ENCODE measurements at regions not wholly inside any gene's neighbourhood (a gene's known extent, or its start where the extent isn't known, plus 50 kb on each side); places are given as distances from the start of the nearest gene placed in this dataset.

DNA sequence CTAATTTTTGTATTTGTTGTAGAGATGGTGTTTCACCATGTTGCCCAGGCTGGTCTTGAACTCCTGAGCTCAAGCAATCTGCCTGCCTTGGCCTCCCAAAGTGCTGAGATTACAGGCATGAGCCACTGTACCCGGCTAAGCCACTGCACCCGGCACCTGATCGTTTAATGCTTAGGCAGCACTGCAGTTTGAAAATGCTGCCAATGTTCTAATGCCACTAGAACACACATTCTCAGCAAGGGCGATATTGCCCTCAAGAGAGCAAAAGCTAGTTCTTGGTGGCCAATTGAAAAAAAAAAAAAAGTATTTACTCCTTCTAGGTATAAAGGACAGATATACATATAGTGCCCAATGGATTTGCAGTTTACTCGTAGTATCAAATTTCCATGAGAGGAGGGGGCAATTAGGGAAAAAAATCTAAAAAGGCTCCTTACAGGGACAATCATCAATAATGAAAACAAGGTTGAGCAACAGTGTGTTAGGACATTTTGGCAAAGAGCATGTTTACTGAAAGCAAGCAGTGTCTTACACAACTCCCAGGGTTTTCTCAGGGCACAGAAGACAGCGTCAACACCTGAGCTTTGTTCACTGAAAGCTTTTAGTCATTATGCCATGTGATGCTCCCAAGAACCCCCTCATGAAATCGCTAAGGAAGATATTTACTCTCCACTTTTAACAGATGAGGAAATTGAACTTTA is 199.9 kb upstream of the PKDCC start:
- DNase-seq (ENCODE audit: low read depth in 2 of 2), result no peak

DNA sequence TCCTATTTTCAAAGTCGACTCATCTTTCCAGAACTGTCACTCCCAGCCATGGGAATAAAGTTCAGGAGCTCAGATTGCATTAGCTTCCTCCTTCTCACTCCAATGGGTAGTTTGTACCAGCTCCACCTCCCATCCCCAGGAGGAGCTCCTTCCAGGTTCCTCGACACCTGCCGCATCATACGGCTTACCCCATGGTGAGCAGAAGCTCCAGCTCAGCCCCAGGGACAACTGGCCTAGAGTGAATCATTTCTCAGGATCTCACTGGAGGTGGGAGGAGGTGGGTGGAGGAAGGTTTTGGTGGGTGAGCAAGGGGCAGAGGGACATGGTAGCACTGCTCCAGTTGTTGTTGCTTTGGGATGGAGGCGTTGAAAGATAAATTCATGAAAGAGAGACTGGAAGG is 196.3 kb upstream of the PKDCC start:
- no peak for DNase-seq (ENCODE audit: low read depth in 2 of 2)

DNA sequence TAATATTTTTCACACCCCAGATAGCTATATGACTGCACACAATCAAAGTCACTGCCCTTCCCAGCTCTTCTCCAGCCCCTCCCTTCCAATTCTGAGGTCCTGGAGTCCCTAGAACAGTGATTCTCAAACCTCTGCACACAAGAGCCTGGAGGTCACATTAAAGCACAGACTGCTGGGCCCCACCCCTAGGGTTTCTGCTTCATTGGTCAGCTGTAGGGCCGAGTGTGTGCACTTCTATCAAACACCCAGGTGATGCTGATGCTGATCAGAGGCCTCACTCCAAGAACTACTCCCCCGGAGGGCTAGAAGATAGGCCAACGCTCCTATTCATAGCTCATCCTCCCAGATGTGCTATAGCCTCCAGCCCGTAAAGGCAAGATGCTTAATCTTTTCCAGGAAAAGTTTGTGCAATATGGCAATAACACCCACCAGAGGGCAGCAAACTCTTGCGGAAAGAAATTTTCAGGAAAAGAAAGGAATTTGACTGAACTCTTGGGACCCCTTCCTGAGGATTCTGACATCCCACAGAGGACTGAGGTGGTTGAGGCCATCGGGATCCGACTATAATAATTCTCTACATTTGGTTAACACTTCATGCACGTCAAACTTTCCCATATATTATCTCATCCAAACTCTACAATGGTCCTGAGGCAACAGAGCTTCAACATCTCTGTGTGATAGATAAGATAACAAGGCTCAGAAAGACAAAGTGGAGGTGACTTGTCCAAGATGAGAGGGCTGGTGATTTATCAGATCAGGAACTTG is 194.2 kb upstream of the PKDCC start:
- no peak for DNase-seq (ENCODE audit: low read depth in 2 of 2)

DNA sequence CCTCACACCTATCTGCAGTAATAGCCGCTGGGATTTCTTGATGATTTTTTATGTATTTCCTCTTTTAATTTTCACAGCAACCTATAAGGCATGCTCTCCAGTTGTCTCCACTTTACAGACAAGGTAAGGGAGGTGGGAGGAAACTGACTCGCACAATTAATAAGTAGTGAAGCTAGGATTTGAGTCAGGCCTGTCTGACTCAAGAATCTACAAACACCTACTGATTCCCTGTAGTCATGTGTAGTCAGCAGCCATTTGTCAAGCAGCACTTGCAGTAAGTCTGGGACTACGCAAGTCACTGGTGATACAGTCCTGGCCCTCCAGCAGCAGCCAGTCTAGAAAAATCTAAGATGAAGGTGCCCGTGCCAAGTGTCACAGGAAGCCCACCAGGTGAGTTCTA is 193.6 kb upstream of the PKDCC start:
- DNase-seq (ENCODE audit: low read depth in 2 of 2), result no peak

DNA sequence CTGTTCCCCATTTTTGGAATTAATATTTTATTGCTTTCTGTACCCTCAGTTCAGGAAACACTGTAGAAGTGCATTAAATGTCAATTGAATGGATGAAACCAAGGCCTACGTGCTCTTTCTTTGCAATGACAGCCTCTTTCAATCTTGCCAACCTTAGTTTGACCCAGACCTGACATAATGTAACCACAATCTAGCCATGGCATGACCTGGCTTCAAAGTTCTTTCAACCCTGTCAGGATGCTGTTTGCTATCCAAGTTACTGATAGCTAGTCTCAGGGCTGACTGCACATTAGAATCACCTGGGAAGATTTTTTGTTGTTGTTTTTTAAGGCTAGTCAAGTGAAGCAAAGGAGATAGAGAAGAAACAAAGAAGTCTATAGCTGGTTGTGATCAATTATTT is 190.9 kb upstream of the PKDCC start:
- no peak for DNase-seq (ENCODE audit: low read depth in 2 of 2)

DNA sequence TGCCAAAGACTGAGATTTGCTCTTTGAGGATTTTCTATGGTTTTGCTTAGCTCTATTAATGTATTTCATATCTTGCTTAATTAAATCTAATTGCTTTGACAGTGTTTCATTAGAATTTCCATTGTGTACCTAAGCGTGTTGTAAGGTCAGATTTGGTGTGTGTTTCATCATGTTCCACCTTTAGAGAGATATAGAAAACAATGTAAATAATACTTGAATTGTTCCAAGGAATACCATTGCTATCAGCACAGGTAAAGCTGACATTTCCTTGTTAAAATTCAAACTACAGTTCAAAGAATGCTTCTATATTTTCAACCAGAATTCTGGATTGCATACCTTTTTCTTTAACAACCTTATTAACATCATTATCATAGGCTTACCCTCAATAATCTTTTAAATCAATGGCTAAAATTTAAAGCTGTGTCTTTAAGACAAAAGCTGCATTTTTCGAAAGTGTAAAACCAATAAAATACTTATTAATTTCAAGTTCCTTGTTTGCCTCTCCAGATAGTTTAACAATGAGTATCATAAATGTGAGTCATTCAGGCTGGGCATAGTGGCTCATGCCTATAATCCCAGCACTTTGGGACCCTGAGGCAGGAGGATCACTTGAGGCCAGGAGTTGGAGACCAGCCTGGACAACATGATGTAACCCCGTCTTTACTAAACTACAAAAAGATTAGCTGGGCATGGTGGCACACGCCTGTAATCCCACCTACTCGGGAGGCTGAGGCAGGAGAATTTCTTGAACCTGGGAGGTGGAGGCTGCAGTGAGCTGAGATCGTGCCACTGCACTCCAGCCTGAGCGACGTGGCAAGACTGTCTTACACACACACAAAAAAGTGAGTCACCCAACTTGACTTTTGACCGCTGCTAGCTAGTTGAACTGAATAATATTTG is 188.0 kb upstream of the PKDCC start:
- no peak for DNase-seq (ENCODE audit: low read depth in 2 of 2)

DNA sequence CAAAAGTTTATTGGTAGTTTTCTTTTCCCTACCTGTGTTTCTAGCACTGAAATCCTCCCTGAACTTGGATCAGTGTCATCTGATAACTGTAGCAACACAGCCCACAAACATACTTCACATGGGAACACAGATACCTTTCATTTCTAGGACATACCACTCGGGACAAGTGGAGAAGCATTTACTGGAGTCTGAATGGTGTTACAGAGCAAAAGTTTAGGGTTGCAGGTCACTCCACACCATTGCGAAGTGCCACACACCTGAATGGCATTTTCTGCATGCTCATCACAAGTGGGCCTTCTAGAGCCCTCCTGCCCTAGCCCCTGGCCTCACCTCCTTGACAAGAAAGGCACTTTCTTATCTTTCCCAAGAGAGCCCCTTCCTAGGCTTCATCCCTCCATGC is 184.8 kb upstream of the PKDCC start:
- no peak for DNase-seq (ENCODE audit: low read depth in 2 of 2)

DNA sequence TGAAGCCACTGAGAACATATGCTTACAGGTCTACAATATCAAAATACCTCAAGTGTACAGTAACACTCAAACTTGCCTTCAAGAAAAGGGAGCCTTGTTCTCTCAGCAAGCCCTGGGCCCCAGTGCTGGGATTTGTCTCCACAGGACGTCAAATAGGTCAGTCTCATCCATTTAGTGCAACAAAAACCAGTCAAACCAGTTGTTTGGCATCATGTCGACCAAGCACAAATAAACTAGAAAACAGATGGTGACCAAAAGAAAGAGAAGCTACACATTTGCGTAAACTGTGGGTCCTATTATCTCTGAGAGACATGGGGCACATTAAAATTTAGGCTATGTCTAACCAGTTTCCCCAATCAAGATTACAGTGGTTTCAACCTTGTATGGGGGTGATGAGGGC is 182.6 kb upstream of the PKDCC start:
- no peak for DNase-seq (ENCODE audit: low read depth in 2 of 2)

DNA sequence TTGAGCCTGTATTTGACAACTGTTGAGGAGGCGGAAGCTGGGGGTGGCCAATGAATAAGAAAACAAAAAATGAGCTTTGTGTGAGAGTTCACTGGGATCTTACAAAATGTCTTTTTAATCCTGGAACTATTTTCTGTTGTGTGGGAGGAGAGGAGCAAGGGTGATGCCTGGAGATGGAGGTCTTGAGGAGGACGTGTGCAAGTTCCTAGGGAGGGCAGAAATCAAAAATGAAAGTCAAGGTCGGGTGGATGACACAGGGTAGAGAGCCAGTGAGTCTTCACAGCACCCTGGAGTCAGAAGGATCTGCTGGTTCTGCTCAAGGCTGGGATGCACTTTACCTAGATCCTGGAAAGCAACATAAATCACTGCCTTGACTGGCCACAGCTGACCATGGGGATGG is 180.3 kb upstream of the PKDCC start:
- no peak for DNase-seq (ENCODE audit: low read depth in 2 of 2)

DNA sequence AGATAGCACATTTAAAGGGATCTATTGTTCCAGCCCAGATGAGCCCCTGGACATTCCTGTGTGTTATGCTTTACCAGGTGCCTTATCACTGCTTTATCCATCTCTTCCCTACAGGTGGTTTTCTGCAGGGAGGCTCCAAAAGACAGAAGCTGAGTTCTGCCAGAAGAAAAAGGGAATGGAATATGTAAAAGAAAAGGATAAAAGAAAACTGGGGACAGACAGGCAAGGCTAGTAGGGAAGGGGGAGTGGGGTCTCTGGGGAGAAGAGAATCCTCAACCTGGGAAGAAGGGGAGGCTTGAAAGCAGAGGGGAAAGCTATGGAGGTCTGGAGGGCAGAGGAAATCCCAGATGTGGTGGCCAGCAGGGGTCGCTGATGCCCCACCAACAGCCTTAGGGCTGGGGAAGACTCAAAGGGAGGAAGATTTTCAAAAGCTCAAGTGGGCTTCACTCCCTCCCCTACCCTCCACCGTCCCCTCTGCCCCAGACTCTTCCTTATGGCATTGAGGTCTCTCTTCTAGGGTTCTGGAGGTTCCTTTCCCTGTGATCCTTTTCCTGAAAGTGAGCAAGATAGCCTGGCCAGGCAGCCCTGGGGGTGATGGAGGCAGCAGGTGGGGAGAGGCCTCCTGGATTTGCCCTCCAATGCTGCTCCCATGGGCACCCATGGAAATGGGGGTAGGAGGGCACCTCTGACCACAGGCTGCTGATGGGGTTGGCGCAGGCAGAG is 178.1 kb upstream of the PKDCC start:
- peak; percentile 63 for DNase-seq (ENCODE audit: low read depth in 2 of 2)

DNA sequence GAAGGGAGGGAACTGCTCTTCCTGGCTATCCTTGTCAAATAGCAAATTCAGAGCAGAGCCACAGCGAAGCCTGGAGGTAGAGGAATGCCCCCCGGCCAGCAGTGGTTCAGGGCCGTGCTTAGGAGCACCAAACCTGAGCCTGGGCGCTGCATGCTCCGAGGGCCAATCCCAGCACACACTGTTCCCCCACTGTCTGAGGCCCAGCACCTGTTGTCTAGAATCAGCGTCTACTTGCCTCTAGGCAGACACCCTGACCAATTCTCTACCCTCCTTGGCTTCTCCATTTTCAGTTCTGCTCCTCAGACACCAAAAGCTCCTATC is 177.6 kb upstream of the PKDCC start:
- no peak for DNase-seq (ENCODE audit: low read depth in 2 of 2)

DNA sequence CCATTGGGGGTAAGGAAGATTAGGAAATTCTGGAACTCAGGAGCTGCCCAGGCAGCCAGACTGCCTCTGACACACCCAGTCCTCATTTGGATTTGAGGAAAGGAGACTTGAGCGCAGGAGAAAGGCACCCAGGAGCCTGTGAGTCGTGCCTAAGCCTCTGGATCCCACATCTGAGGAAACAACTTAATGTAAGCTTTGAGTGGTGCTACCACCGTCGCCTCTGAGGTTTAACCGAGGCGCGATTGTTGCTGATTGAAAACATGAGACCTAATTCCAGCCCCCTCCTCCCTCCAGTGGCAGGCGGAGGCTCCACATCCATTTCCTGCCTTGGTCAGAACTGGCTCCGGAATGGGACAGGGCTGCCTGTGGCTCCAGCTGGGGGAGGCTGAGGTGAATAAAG is 176.7 kb upstream of the PKDCC start:
- DNase-seq (ENCODE audit: low read depth in 2 of 2), result no peak

DNA sequence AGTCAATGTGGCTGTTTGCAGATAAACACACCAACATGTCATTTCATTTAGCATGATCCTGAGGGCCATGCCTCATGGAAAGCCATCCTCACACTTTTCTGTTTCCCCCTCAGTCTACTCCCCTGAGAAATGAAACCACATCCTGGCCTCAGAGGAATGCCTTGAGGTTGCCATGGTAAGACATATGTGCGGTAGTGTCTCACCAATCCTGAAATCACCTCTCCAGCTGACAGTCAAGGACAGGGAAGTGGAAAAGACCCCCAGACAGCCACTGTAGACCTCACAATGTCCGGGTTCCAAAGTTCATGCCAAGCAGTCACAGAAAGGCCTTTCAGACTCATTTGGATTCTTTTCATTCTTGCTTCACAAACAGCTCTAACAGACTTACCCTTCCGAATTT is 175.2 kb upstream of the PKDCC start:
- DNase-seq (ENCODE audit: low read depth in 2 of 2), result no peak

DNA sequence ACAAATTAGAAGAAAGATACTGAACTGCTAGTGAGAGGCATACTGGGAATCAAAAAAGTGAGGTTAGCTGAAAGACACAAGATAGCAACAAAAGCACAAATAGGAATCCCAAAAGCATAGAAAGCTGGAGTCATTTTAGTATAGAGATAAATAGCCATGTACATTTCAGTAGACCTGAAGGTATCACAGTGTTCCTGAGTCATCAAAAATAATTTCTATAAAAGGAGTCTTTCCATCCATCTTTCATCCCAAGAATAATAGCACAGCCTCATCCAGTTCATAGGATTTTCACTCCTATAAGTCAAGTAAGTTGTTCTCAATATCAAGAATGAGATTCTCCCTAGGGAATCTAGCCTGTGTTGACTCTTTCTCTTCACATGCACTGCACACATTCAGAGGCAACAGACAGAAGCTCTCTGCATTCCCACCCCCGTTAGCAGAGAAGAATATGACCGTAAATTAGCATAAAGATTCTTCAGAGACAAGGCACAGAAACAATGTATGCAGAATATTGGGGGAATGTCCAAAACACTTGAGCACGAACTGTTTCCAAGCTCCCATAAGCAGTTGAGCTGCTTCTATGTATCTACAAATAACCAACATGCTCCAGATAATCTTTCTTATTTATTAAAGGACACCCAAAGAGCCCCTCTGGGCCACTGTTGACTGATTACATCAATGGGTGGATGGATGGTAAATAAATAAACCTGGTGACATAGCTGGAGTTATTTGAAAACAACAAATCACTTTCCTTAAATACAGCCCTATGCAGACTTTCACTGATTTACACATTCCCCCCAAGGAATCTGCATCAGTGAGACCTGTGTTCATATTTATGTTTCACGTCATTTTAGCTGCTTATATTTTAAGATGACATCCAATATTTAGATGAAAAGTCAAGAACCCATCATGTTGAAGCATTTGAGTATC is 174.5 kb upstream of the PKDCC start:
- DNase-seq (ENCODE audit: low read depth in 2 of 2), result no peak

DNA sequence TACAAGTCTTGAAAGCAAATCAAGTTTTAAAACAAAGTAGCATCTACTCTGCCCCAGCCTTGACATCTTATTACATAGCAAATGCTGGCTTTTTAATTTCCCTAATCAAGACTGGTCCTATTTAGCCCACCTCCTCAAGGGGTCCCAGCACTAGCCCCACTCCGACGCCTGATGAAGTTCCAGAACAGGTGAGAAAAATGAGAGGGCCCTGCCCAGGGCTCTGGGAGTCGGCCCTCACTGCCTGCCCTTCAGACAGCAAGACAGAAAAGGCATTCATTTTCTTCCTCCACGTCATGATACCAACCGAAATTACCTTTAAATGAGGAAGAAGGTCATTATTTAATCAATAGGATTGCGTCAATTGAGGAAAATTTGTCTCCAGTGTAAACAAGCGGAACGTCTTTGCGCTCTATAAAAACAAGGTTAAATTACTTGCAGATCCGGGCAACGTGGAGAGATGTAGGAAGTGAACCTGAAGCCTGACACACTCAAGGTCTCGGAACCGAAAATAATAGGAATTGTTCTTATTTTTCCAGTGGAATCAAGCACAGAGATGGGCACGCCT is 170.6 kb upstream of the PKDCC start:
- no peak for DNase-seq (ENCODE audit: low read depth in 2 of 2)

DNA sequence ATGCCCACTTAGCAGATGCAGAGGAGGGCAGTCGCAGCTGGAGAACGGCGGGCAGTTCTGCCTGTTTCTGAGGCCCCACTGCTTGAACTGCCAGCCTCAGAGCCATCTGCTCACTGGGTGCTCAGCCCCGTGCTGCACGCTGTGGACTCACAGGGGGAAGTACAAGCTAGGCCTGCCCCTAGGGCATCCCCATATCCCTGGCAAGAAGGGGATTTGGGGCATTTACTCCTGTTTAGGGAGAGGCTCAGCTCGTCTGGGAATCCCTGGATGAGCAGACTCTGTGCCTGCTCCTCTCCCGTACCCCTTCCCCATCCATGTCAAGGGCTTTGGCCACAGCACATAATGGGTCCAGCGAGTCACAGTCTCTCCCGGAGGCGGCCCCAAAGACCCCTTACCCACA is 169.8 kb upstream of the PKDCC start:
- DNase-seq (ENCODE audit: low read depth in 2 of 2), result no peak

DNA sequence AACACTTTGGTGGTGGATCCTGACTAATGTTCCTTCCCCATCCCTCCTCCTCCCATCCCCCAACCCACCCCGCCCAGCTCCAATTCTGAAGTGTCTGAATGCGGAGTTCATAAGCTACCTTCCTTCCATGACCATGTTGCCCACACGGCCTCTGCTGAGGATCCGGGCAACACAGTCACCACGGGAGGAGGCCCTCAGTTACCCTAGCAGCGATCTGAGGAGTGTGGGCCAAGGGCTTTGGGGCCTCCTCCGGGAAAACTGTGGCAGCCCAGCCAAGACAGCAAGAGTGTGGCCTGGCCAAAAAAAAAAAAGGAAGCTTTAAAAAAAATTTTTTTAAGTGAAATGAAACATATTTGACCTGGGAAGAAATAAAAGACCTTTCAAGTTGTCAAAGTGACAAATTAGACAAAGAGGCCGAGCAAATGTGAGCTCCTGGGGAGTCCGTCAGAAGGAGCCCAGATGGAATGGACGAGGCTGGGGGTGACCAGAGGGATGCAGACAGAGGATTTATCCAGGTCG is 169.0 kb upstream of the PKDCC start:
- DNase-seq (ENCODE audit: low read depth in 2 of 2), result no peak

DNA sequence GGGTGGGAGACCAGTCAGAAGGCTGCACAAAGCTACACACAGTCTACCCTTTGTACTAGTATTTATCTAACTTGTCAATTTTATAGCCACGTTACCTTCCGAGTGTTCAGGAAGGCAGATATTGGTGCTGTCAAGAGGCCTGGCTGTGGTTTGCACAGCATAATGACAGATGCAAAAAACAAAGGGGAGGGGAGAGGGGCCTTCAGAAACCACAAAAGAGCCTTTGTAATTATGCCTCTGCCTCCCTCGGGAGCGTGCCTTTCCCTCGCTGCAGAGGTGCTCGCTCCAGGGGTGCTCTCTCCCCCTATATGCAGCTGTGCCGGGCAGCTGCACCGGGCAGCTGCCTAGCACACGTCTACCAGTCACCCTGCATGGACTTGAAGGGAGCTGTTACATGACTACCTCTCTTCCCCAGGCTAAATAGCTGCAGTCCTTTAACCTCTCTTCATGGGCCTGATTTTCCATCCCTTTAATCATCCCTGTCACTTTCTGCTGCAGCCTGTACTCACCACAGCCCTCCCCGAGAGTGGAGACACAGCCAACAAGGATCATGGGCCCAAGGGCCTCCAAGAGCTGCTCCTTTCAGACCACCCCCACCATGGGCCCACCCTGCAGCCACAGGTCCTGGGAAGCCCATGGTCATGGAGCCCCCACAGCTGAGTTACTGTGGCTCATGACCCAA is 168.4 kb upstream of the PKDCC start:
- DNase-seq (ENCODE audit: low read depth in 2 of 2), result no peak

DNA sequence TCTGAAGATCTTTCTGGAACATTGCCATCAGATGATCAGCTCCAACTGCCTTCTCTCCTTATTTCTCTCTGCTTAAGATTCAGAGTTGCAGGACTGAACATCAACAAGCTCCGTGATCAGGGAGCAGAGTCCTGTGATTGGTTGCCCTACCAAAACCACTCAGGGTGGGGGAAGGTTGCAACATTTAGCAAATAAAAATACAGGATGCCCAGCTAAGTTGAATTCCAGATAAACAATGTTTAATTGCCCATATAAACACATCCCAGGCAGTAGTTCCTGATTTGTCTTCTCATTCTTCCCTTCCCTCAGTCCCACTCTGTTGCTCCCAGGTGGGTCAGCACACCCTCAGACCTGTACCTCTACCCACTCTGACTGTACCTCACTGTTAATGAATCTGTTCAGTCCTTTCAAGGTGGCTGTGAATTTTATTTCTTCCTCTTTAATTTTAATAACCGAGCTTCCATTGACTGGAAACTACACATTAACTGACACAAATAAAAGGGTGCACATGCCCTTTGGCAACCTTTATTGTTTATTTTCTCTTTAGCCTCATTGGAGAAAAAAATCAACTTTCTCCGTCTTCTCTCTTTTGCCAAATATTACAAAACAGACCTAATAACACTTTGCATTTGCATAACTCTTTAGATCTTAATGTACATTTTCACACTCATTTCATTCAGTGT is 167.1 kb upstream of the PKDCC start:
- DNase-seq (ENCODE audit: low read depth in 2 of 2), result no peak
